ENCODE measurements at regions not wholly inside any gene's neighbourhood (a gene's known extent, or its start where the extent isn't known, plus 50 kb on each side); places are given as distances from the start of the nearest gene placed in this dataset.

GRCh38 chr12:47590771-47591360 lies 115.0 kb downstream of the RPAP3 start (continued):
- TF ChIP-seq DMTF1 (CRISPR knock-in tag; IDR thresholded peaks at IDR 0.05) (no peak), THAP7 (CRISPR knock-in tag; IDR thresholded peaks at IDR 0.05) (no peak), NFIC (IDR thresholded peaks at IDR 0.05; ENCODE audit: low read length) (no peak), AHDC1 (CRISPR knock-in tag; IDR thresholded peaks at IDR 0.05; ENCODE audit: borderline replicate concordance) (no peak), KLF12 (CRISPR knock-in tag; IDR thresholded peaks at IDR 0.05; ENCODE audit: borderline replicate concordance) (no peak)

Data from HepG2 (cell line).